Gastrocnemius medialis (tissue), 4 donors: ENCODE measurements at regions not wholly inside any gene's neighbourhood (a gene's known extent, or its start where the extent isn't known, plus 50 kb on each side); places are given as distances from the start of the nearest gene placed in this dataset.

Experiments
- POLR2A ChIP-seq, 2 donors: fragments of 450-650 bp; IDR thresholded peaks; one replicate each; pipeline ENCODE4 v1.6.1; 2017; ENCODE audit warnings: antibody characterized with exemption in 2 of 2, mild to moderate bottlenecking in 2 of 2, moderate library complexity in 2 of 2
- TF ChIP-seq, protein P1 (sequence below), 5 experiments: fragments of 450-650 bp in 3 of 5; fragments of 200-600 bp in 2 of 5; sonication (generic) in 2 of 5; IDR thresholded peaks in 4 of 5; conservative IDR thresholded peaks in 1 of 5; 1 replicate in 4 of 5; 2 replicates in 1 of 5; pipeline ENCODE4 v1.5.1; 2016 to 2019; ENCODE audit warnings: antibody characterized with exemption in 5 of 5, mild to moderate bottlenecking in 3 of 5, moderate library complexity in 3 of 5

DNA sequence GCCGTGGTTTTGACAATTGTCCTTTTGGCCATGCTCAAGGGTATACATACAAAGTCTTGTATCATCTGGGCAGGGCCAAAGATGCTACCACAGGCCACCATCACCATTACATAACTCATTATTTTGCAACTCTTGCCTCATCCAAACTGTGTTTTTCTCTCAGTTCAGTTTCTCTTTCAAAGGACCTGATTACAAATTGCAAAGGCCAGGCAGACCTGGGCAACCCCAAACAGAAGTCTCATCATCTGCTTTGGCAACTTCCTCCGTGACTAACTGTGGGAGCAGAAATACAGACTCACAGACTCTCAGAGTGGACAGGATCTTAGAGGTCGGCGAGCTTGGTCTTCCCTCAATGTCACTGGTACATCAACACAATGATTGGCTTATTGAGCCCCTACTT, 117.8 kb upstream of the NEDD9 start:
- TF ChIP-seq, protein P1, sequence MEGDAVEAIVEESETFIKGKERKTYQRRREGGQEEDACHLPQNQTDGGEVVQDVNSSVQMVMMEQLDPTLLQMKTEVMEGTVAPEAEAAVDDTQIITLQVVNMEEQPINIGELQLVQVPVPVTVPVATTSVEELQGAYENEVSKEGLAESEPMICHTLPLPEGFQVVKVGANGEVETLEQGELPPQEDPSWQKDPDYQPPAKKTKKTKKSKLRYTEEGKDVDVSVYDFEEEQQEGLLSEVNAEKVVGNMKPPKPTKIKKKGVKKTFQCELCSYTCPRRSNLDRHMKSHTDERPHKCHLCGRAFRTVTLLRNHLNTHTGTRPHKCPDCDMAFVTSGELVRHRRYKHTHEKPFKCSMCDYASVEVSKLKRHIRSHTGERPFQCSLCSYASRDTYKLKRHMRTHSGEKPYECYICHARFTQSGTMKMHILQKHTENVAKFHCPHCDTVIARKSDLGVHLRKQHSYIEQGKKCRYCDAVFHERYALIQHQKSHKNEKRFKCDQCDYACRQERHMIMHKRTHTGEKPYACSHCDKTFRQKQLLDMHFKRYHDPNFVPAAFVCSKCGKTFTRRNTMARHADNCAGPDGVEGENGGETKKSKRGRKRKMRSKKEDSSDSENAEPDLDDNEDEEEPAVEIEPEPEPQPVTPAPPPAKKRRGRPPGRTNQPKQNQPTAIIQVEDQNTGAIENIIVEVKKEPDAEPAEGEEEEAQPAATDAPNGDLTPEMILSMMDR (IDR thresholded peaks at IDR 0.05 in 4 of 5, conservative IDR thresholded peaks at IDR 0.05 in 1 of 5), result no peak
- no peak for TF ChIP-seq POLR2A (IDR thresholded peaks at IDR 0.05)
